ENCODE measurements at regions not wholly inside any gene's neighbourhood (a gene's known extent, or its start where the extent isn't known, plus 50 kb on each side); places are given as distances from the start of the nearest gene placed in this dataset.

- H3K4me3 ChIP-seq (ENCODE audit: low read length) = no peak overlapping the region
- H3K27ac ChIP-seq (ENCODE audit: low read depth, low read length) = no peak overlapping the region
- no peaks in the 10 kb centered on the region for H4K20me1 ChIP-seq (ENCODE audit: control insufficient read depth, insufficient read depth, low read depth, low read length)
- H3K9me2 ChIP-seq (replicated peaks; ENCODE audit: control insufficient read depth, low read length) = no peaks in the 10 kb centered on the region
- H3K36me3 ChIP-seq (ENCODE audit: control insufficient read depth, low read length) = no peaks in the 10 kb centered on the region
- H3K4me1 ChIP-seq (ENCODE audit: control insufficient read depth, low read length) = no peaks in the 10 kb centered on the region
- H3K79me2 ChIP-seq (ENCODE audit: control insufficient read depth, low read length) = no peaks in the 10 kb centered on the region
- no peak overlapping the region for H3K4me2 ChIP-seq (ENCODE audit: low read length)
- no peaks in the 10 kb centered on the region for H3K27me3 ChIP-seq (ENCODE audit: control insufficient read depth, low read length)
- TF ChIP-seq EZH2phosphoT487 (IDR thresholded peaks at IDR 0.05; ENCODE audit: borderline replicate concordance, low read length) = no peak
- no peak for TF ChIP-seq CTCF (IDR thresholded peaks at IDR 0.05; ENCODE audit: low read depth, low read length, poor library complexity, severe bottlenecking)
- H3F3A ChIP-seq (ENCODE audit: control insufficient read depth, insufficient read depth) = no peaks in the 10 kb centered on the region
- no peaks in the 10 kb centered on the region for H3K9me3 ChIP-seq (ENCODE audit: control insufficient read depth, insufficient read depth, low read length)
These were observed 189.8 kb downstream of the UTRN start for GRCh38 chr6:144474904-144475303.

DNA sequence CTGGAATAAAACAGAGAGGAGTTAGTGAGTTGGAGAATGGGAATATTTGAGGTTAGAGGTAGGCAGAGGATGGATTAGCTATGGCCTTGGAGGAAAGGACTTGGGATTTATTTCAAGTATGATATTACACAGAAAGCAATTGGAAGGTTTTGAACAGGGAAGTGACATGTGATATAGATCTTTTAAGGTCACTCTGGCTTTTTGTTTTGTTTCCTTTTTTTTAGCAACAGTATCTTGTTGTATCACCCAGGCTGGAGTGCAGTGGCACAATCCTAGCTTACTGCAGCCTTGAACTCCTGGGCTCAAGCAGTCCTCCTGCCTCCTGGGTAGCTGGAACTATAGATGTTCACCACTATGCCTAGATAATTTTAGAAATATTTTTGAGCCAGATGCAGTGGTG is 190.3 kb downstream of the UTRN start:
- TF ChIP-seq EZH2phosphoT487 (IDR thresholded peaks at IDR 0.05; ENCODE audit: borderline replicate concordance, low read length) = no peak
- no peak for TF ChIP-seq CTCF (IDR thresholded peaks at IDR 0.05; ENCODE audit: low read depth, low read length, poor library complexity, severe bottlenecking)
- Histone ChIP-seq H4K20me1 (ENCODE audit: control insufficient read depth, insufficient read depth, low read depth, low read length) (no peaks in the 10 kb centered on the region), H3F3A (ENCODE audit: control insufficient read depth, insufficient read depth) (no peaks in the 10 kb centered on the region), H3K36me3 (ENCODE audit: control insufficient read depth, low read length) (no peaks in the 10 kb centered on the region), H3K9me3 (ENCODE audit: control insufficient read depth, insufficient read depth, low read length) (no peaks in the 10 kb centered on the region), H3K4me1 (ENCODE audit: control insufficient read depth, low read length) (no peaks in the 10 kb centered on the region), H3K27ac (ENCODE audit: low read depth, low read length) (no peak overlapping the region), H3K9me2 (replicated peaks; ENCODE audit: control insufficient read depth, low read length) (no peaks in the 10 kb centered on the region), H3K79me2 (ENCODE audit: control insufficient read depth, low read length) (no peaks in the 10 kb centered on the region), H3K27me3 (ENCODE audit: control insufficient read depth, low read length) (no peaks in the 10 kb centered on the region), H3K4me2 (ENCODE audit: low read length) (no peak overlapping the region), H3K4me3 (ENCODE audit: low read length) (no peak overlapping the region)

GRCh38 chr6:144476286-144476685 is 191.2 kb downstream of the UTRN start:
- Histone ChIP-seq H3K4me1 (ENCODE audit: control insufficient read depth, low read length) (no peaks in the 10 kb centered on the region), H3K79me2 (ENCODE audit: control insufficient read depth, low read length) (no peaks in the 10 kb centered on the region), H3K9me2 (replicated peaks; ENCODE audit: control insufficient read depth, low read length) (no peaks in the 10 kb centered on the region), H3K27ac (ENCODE audit: low read depth, low read length) (no peak overlapping the region), H3F3A (ENCODE audit: control insufficient read depth, insufficient read depth) (no peaks in the 10 kb centered on the region), H3K36me3 (ENCODE audit: control insufficient read depth, low read length) (no peaks in the 10 kb centered on the region), H4K20me1 (ENCODE audit: control insufficient read depth, insufficient read depth, low read depth, low read length) (no peaks in the 10 kb centered on the region), H3K4me2 (ENCODE audit: low read length) (no peak overlapping the region), H3K4me3 (ENCODE audit: low read length) (no peak overlapping the region), H3K9me3 (ENCODE audit: control insufficient read depth, insufficient read depth, low read length) (no peaks in the 10 kb centered on the region), H3K27me3 (ENCODE audit: control insufficient read depth, low read length) (no peaks in the 10 kb centered on the region)
- TF ChIP-seq CTCF (IDR thresholded peaks at IDR 0.05; ENCODE audit: low read depth, low read length, poor library complexity, severe bottlenecking) (no peak), EZH2phosphoT487 (IDR thresholded peaks at IDR 0.05; ENCODE audit: borderline replicate concordance, low read length) (no peak)

DNA sequence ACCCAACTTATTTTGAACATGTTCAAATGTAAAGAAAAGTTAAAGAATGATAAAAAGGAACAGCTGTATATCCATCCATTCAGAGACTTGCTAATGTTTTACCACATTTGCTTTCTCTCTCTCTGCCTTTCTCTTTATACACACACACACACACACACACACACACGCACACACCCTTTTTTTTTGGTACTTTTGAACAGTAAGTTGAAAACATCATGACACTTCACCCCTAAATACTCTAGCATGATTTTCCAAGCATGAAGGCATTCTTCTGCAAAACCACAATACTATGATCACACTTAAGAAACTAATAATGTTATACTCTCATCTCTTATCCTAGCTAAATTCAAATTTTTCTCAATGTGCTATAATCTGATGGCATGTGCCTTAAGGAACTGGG is 192.3 kb downstream of the UTRN start:
- Histone ChIP-seq H3K9me2 (replicated peaks; ENCODE audit: control insufficient read depth, low read length) (no peaks in the 10 kb centered on the region), H4K20me1 (ENCODE audit: control insufficient read depth, insufficient read depth, low read depth, low read length) (no peaks in the 10 kb centered on the region), H3K4me3 (ENCODE audit: low read length) (no peak overlapping the region), H3K79me2 (ENCODE audit: control insufficient read depth, low read length) (no peaks in the 10 kb centered on the region), H3K27ac (ENCODE audit: low read depth, low read length) (no peak overlapping the region), H3K4me2 (ENCODE audit: low read length) (no peak overlapping the region), H3K9me3 (ENCODE audit: control insufficient read depth, insufficient read depth, low read length) (no peaks in the 10 kb centered on the region), H3F3A (ENCODE audit: control insufficient read depth, insufficient read depth) (no peaks in the 10 kb centered on the region), H3K4me1 (ENCODE audit: control insufficient read depth, low read length) (no peaks in the 10 kb centered on the region), H3K36me3 (ENCODE audit: control insufficient read depth, low read length) (no peaks in the 10 kb centered on the region), H3K27me3 (ENCODE audit: control insufficient read depth, low read length) (no peaks in the 10 kb centered on the region)
- TF ChIP-seq CTCF (IDR thresholded peaks at IDR 0.05; ENCODE audit: low read depth, low read length, poor library complexity, severe bottlenecking) = no peak
- TF ChIP-seq EZH2phosphoT487 (IDR thresholded peaks at IDR 0.05; ENCODE audit: borderline replicate concordance, low read length) = no peak
